ENCODE measurements at regions not wholly inside any gene's neighbourhood (a gene's known extent, or its start where the extent isn't known, plus 50 kb on each side); places are given as distances from the start of the nearest gene placed in this dataset.
A peak's percentile ranks its signal among the peaks of the same experiment; 100 is the strongest.
"Not testable (repeated sequence)": the region's sequence is repeated elsewhere in the genome, so short reads cannot be mapped to it uniquely, and the experiment has no call there.

GRCh38 chr2:47728551-47728950 lies 54.4 kb upstream of the MSH6 start:
- H2BK12ac ChIP-seq (ENCODE audit: low read length in 2 of 2) = no peak overlapping the region
- 86% methylated on average over 4 of the region's 4 CpGs for WGBS

GRCh38 chr2:47727956-47728355 lies 55.0 kb upstream of the MSH6 start:
- Histone ChIP-seq H3K4ac (ENCODE audit: low read depth in 1 of 2, low read length in 2 of 2) (no peak overlapping the region), H3K4me2 (ENCODE audit: low read length, poor library complexity, severe bottlenecking) (no peak overlapping the region), H2AK5ac (ENCODE audit: low read length, severe bottlenecking) (no peak overlapping the region), H2AFZ (ENCODE audit: low read depth, low read length) (no peak overlapping the region), H4K91ac (ENCODE audit: low read length) (no peak overlapping the region), H3K4me3 (ENCODE audit: insufficient read depth in 1 of 2, low read depth in 1 of 2, low read length in 2 of 2) (no peak overlapping the region), H3K23ac (ENCODE audit: low read length in 2 of 2) (no peak overlapping the region), H3K27ac (ENCODE audit: low read length, poor library complexity, severe bottlenecking) (no peak overlapping the region), H3K79me1 (replicated peaks; ENCODE audit: low read length, poor library complexity, severe bottlenecking) (no peaks in the 10 kb centered on the region), H3K36me3 (ENCODE audit: control insufficient read depth in 1 of 2, insufficient read depth in 2 of 2, low read depth in 1 of 2, low read length in 2 of 2) (no peaks in the 10 kb centered on the region), H2BK120ac (ENCODE audit: low read depth, low read length) (no peak overlapping the region), H2BK12ac (ENCODE audit: low read length in 2 of 2) (no peak overlapping the region), H2BK5ac (ENCODE audit: low read depth, low read length, poor library complexity, severe bottlenecking) (no peak overlapping the region), H3K9ac (ENCODE audit: low read length) (no peak overlapping the region), H3K9me3 (ENCODE audit: control insufficient read depth, low read length) (no peaks in the 10 kb centered on the region), H3K14ac (ENCODE audit: low read length in 2 of 2) (no peak overlapping the region), H3K4me1 (ENCODE audit: control insufficient read depth, insufficient read depth, low read depth, low read length) (peaks cover 5% of the 10 kb centered on the region), H3K27me3 (ENCODE audit: control insufficient read depth in 1 of 2, insufficient read depth in 1 of 2, low read length in 2 of 2) (no peaks in the 10 kb centered on the region), H3K18ac (ENCODE audit: low read depth in 1 of 2, low read length in 2 of 2) (no peak overlapping the region), H2BK15ac (ENCODE audit: low read depth, poor library complexity, severe bottlenecking) (no peak overlapping the region), H4K8ac (ENCODE audit: low read length) (no peak overlapping the region)
- WGBS = 83% methylated on average over 3 of the region's 3 CpGs
- DNase-seq = no peak

More at GRCh38 chr2:47728551-47728950, 54.4 kb upstream of the MSH6 start:
- Histone ChIP-seq H3K9me3 (ENCODE audit: control insufficient read depth, low read length) (no peaks in the 10 kb centered on the region), H3K4me2 (ENCODE audit: low read length, poor library complexity, severe bottlenecking) (no peak overlapping the region), H3K27me3 (ENCODE audit: control insufficient read depth in 1 of 2, insufficient read depth in 1 of 2, low read length in 2 of 2) (peaks cover 0 to 2% of the 10 kb centered on the region in 2 experiments), H3K4me3 (ENCODE audit: insufficient read depth in 1 of 2, low read depth in 1 of 2, low read length in 2 of 2) (no peak overlapping the region), H4K91ac (ENCODE audit: low read length) (no peak overlapping the region), H2AFZ (ENCODE audit: low read depth, low read length) (no peak overlapping the region), H3K27ac (ENCODE audit: low read length, poor library complexity, severe bottlenecking) (no peak overlapping the region), H3K4ac (ENCODE audit: low read depth in 1 of 2, low read length in 2 of 2) (no peak overlapping the region), H3K23ac (ENCODE audit: low read length in 2 of 2) (no peak overlapping the region), H2AK5ac (ENCODE audit: low read length, severe bottlenecking) (no peak overlapping the region), H3K79me1 (replicated peaks; ENCODE audit: low read length, poor library complexity, severe bottlenecking) (no peaks in the 10 kb centered on the region), H3K18ac (ENCODE audit: low read depth in 1 of 2, low read length in 2 of 2) (no peak overlapping the region), H2BK120ac (ENCODE audit: low read depth, low read length) (no peak overlapping the region), H3K14ac (ENCODE audit: low read length in 2 of 2) (no peak overlapping the region), H3K4me1 (ENCODE audit: control insufficient read depth, insufficient read depth, low read depth, low read length) (peaks cover 5% of the 10 kb centered on the region), H2BK15ac (ENCODE audit: low read depth, poor library complexity, severe bottlenecking) (no peak overlapping the region), H4K8ac (ENCODE audit: low read length) (no peak overlapping the region), H2BK5ac (ENCODE audit: low read depth, low read length, poor library complexity, severe bottlenecking) (no peak overlapping the region), H3K36me3 (ENCODE audit: control insufficient read depth in 1 of 2, insufficient read depth in 2 of 2, low read depth in 1 of 2, low read length in 2 of 2) (no peaks in the 10 kb centered on the region), H3K9ac (ENCODE audit: low read length) (no peak overlapping the region)
- no peak for DNase-seq

GRCh38 chr2:47726978-47727377 lies 56.0 kb upstream of the MSH6 start:
- no CpG with 5 or more reads among the region's 1 CpG for WGBS
- H3K36me3 ChIP-seq (ENCODE audit: control insufficient read depth in 1 of 2, insufficient read depth in 2 of 2, low read depth in 1 of 2, low read length in 2 of 2); H3K4me1 ChIP-seq (ENCODE audit: control insufficient read depth, insufficient read depth, low read depth, low read length); H2AFZ ChIP-seq (ENCODE audit: low read depth, low read length); DNase-seq; H3K23ac ChIP-seq (ENCODE audit: low read length in 2 of 2); H3K27ac ChIP-seq (ENCODE audit: low read length, poor library complexity, severe bottlenecking); H3K4me2 ChIP-seq (ENCODE audit: low read length, poor library complexity, severe bottlenecking); H2AK5ac ChIP-seq (ENCODE audit: low read length, severe bottlenecking); H3K4me3 ChIP-seq (ENCODE audit: insufficient read depth in 1 of 2, low read depth in 1 of 2, low read length in 2 of 2); H3K9ac ChIP-seq (ENCODE audit: low read length); H3K79me1 ChIP-seq (replicated peaks; ENCODE audit: low read length, poor library complexity, severe bottlenecking); H3K9me3 ChIP-seq (ENCODE audit: control insufficient read depth, low read length); H2BK15ac ChIP-seq (ENCODE audit: low read depth, poor library complexity, severe bottlenecking); H2BK120ac ChIP-seq (ENCODE audit: low read depth, low read length); H4K91ac ChIP-seq (ENCODE audit: low read length); H3K27me3 ChIP-seq (ENCODE audit: control insufficient read depth in 1 of 2, insufficient read depth in 1 of 2, low read length in 2 of 2); H3K18ac ChIP-seq (ENCODE audit: low read depth in 1 of 2, low read length in 2 of 2); H3K14ac ChIP-seq (ENCODE audit: low read length in 2 of 2); H3K4ac ChIP-seq (ENCODE audit: low read depth in 1 of 2, low read length in 2 of 2); H4K8ac ChIP-seq (ENCODE audit: low read length); H2BK5ac ChIP-seq (ENCODE audit: low read depth, low read length, poor library complexity, severe bottlenecking); H2BK12ac ChIP-seq (ENCODE audit: low read length in 2 of 2): not testable (repeated sequence)

GRCh38 chr2:47725808-47726207 lies 57.1 kb upstream of the MSH6 start:
- no peak overlapping the region for H4K8ac ChIP-seq (ENCODE audit: low read length)

More at GRCh38 chr2:47725808-47726207, 57.1 kb upstream of the MSH6 start:
- Histone ChIP-seq H3K79me1 (replicated peaks; ENCODE audit: low read length, poor library complexity, severe bottlenecking) (no peaks in the 10 kb centered on the region), H2BK120ac (ENCODE audit: low read depth, low read length) (no peak overlapping the region), H3K14ac (ENCODE audit: low read length in 2 of 2) (no peak overlapping the region), H3K4ac (ENCODE audit: low read depth in 1 of 2, low read length in 2 of 2) (no peak overlapping the region), H4K91ac (ENCODE audit: low read length) (no peak overlapping the region), H3K9ac (ENCODE audit: low read length) (no peak overlapping the region), H3K27ac (ENCODE audit: low read length, poor library complexity, severe bottlenecking) (no peak overlapping the region), H3K27me3 (ENCODE audit: control insufficient read depth in 1 of 2, insufficient read depth in 1 of 2, low read length in 2 of 2) (no peaks in the 10 kb centered on the region), H3K4me1 (ENCODE audit: control insufficient read depth, insufficient read depth, low read depth, low read length) (peaks cover 5% of the 10 kb centered on the region), H3K4me3 (ENCODE audit: insufficient read depth in 1 of 2, low read depth in 1 of 2, low read length in 2 of 2) (no peak overlapping the region), H3K18ac (ENCODE audit: low read depth in 1 of 2, low read length in 2 of 2) (no peak overlapping the region), H2AFZ (ENCODE audit: low read depth, low read length) (no peak overlapping the region), H2BK12ac (ENCODE audit: low read length in 2 of 2) (no peak overlapping the region), H3K36me3 (ENCODE audit: control insufficient read depth in 1 of 2, insufficient read depth in 2 of 2, low read depth in 1 of 2, low read length in 2 of 2) (no peaks in the 10 kb centered on the region), H3K23ac (ENCODE audit: low read length in 2 of 2) (no peak overlapping the region), H3K4me2 (ENCODE audit: low read length, poor library complexity, severe bottlenecking) (no peak overlapping the region), H2BK5ac (ENCODE audit: low read depth, low read length, poor library complexity, severe bottlenecking) (no peak overlapping the region), H2AK5ac (ENCODE audit: low read length, severe bottlenecking) (no peak overlapping the region), H3K9me3 (ENCODE audit: control insufficient read depth, low read length) (no peaks in the 10 kb centered on the region), H2BK15ac (ENCODE audit: low read depth, poor library complexity, severe bottlenecking) (no peak overlapping the region)
- peak; percentile 18 for DNase-seq
- WGBS = 100% methylated on average over 1 of the region's 2 CpGs
